Transverse colon (tissue), 4 donors: ENCODE measurements at regions not wholly inside any gene's neighbourhood (a gene's known extent, or its start where the extent isn't known, plus 50 kb on each side); places are given as distances from the start of the nearest gene placed in this dataset.

Source experiments
- DNase-seq: peaks from one replicate; pipeline ENCODE4 v3.0.0-alpha.2; 2019
- H3K27ac ChIP-seq, 4 donors: fragments of 200-600 bp; sonication (generic); 2 replicates each; pipeline ENCODE4 v1.5.1; 2016 to 2018; ENCODE audit warnings: inconsistent platforms in 4 of 4
- H3K27me3 ChIP-seq: fragments of 200-600 bp; sonication (generic); 2 replicates; pipeline ENCODE4 v1.5.1; 2017; ENCODE audit warnings: inconsistent platforms
- H3K36me3 ChIP-seq, 4 donors: fragments of 200-600 bp; sonication (generic); 2 replicates each; pipeline ENCODE4 v1.5.1; 2017 to 2019; ENCODE audit warnings: inconsistent platforms in 4 of 4
- H3K4me1 ChIP-seq, 4 donors: fragments of 200-600 bp; sonication (generic); 2 replicates each; pipeline ENCODE4 v1.5.1; 2017 to 2020; ENCODE audit warnings: inconsistent platforms in 4 of 4
- H3K4me3 ChIP-seq, 4 donors: fragments of 200-600 bp; sonication (generic); 1 replicate in 1 of 4; 2 replicates in 3 of 4; pipeline versions ENCODE4 v1.5.1 to v1.6.1; 2017 to 2019; ENCODE audit warnings: inconsistent platforms in 4 of 4
- H3K9me3 ChIP-seq, 2 donors: fragments of 200-600 bp; sonication (generic); 2 replicates each; pipeline ENCODE4 v1.5.1; 2017 to 2019; ENCODE audit warnings: inconsistent platforms in 2 of 2
- CTCF ChIP-seq, 5 experiments: fragments of 200-600 bp in 3 of 5; fragments of 450-650 bp in 2 of 5; sonication (generic) in 3 of 5; IDR thresholded peaks; 1 replicate in 2 of 5; 2 replicates in 3 of 5; pipeline ENCODE4 v1.5.1; 2016 to 2017; ENCODE audit warnings: antibody characterized with exemption in 5 of 5, inconsistent platforms in 3 of 5, mild to moderate bottlenecking in 2 of 5, moderate library complexity in 1 of 5
- EP300 ChIP-seq: sonication (generic); formaldehyde crosslinking; IDR thresholded peaks from one replicate; pipeline ENCODE4 v1.6.1; 2017; ENCODE audit warnings: antibody characterized with exemption, low read depth
- POLR2A ChIP-seq: fragments of 450-650 bp; IDR thresholded peaks from one replicate; pipeline ENCODE4 v1.6.1; 2016; ENCODE audit warnings: antibody characterized with exemption, mild to moderate bottlenecking, moderate library complexity
- POLR2AphosphoS5 ChIP-seq, 3 donors: sonication (generic); formaldehyde crosslinking; IDR thresholded peaks; one replicate each; pipeline ENCODE4 v1.6.1; 2016; ENCODE audit warnings: antibody characterized with exemption in 3 of 3
- WGBS, 2 donors: methylation state at CpG; one replicate each; pipeline ENCODE4 v1.1.5; 2018; ENCODE audit warnings: low coverage in 1 of 2; 5-methylcytosine and 5-hydroxymethylcytosine counted together
- in situ Hi-C, 4 donors: fragments of 200-750 bp; cut with MboI; loops; one replicate each; pipeline versions ENCODE4 v1.15.0 to v1.15.1; 2017; ENCODE audit warnings: low sequenced_read_pairs in 3 of 4, low pct_ligation_motif_present in 1 of 4, low pct_unique_long_range_greater_than_20kb in 1 of 4
- intact Hi-C: fragments of 100-400 bp; cut with DNase I; formaldehyde crosslinking; loops from one replicate; pipeline ENCODE4 v1.15.1; 2023; ENCODE audit warnings: low total_unique reads

GRCh38 chr6:165826487-165827189, 163.6 kb upstream of the PDE10A start:
- H3K4me3 ChIP-seq, result no peak overlapping the region
- no peaks in the 10 kb centered on the region for H3K4me1 ChIP-seq
- no peaks in the 10 kb centered on the region for H3K9me3 ChIP-seq
- 91% methylated on average over 7 to 29 of the region's 33 CpGs for WGBS, 2 donors
- H3K27ac ChIP-seq, result no peak overlapping the region
- no peaks in the 10 kb centered on the region for H3K27me3 ChIP-seq
- no peak for DNase-seq
- in situ Hi-C loops, result no loop called here
- no peak for TF ChIP-seq CTCF (IDR thresholded peaks at IDR 0.05)
- TF ChIP-seq POLR2A, result no peak
- TF ChIP-seq EP300, result no peak
- TF ChIP-seq POLR2AphosphoS5 (IDR thresholded peaks at IDR 0.05), result no peak
- no peaks in the 10 kb centered on the region for H3K36me3 ChIP-seq
- intact Hi-C loops, result no loop called here

- H3K4me3 ChIP-seq, result no peak overlapping the region
- TF ChIP-seq CTCF (IDR thresholded peaks at IDR 0.05) (no peak), EP300 (no peak), POLR2A (no peak), POLR2AphosphoS5 (IDR thresholded peaks at IDR 0.05) (no peak)
- peaks cover 0 to 5% (median 0%) of the 10 kb centered on the region in 4 donors for H3K4me1 ChIP-seq
- H3K27me3 ChIP-seq, result peaks cover 9% of the 10 kb centered on the region
- intact Hi-C loops (no loop called here), in situ Hi-C loops (no loop called here)
- DNase-seq, result no peak
- H3K9me3 ChIP-seq, result no peaks in the 10 kb centered on the region
- no peaks in the 10 kb centered on the region for H3K36me3 ChIP-seq
- 78% methylated on average over 9 of the region's 9 CpGs; no CpG with 5 or more reads in 1 of the 2 donors for WGBS, 2 donors
- no peak overlapping the region for H3K27ac ChIP-seq
These were observed 162.3 kb upstream of the PDE10A start for GRCh38 chr6:165825256-165825815.

- peaks cover 24% of the 10 kb centered on the region for H3K27me3 ChIP-seq
- TF ChIP-seq POLR2AphosphoS5 (IDR thresholded peaks at IDR 0.05) (no peak), EP300 (no peak), CTCF (IDR thresholded peaks at IDR 0.05) (no peak), POLR2A (no peak)
- no peak overlapping the region for H3K4me3 ChIP-seq
- 92 to 93% methylated on average over 10 of the region's 10 CpGs for WGBS, 2 donors
- DNase-seq, result no peak
- H3K36me3 ChIP-seq, result no peaks in the 10 kb centered on the region
- in situ Hi-C loops, result no loop called here
- intact Hi-C loops, result no loop called here
- no peak overlapping the region for H3K27ac ChIP-seq
- H3K9me3 ChIP-seq, result no peaks in the 10 kb centered on the region
- peaks cover 0 to 6% (median 0%) of the 10 kb centered on the region in 4 donors for H3K4me1 ChIP-seq
These were observed 160.7 kb upstream of the PDE10A start for GRCh38 chr6:165823609-165824326.

- Histone ChIP-seq H3K4me1 (peaks cover 0 to 6% (median 0%) of the 10 kb centered on the region in 4 donors), H3K4me3 (no peak overlapping the region), H3K36me3 (no peaks in the 10 kb centered on the region), H3K27me3 (peaks cover 27% of the 10 kb centered on the region), H3K9me3 (no peaks in the 10 kb centered on the region), H3K27ac (no peak overlapping the region)
- 94 to 98% methylated on average over 7 of the region's 7 CpGs for WGBS, 2 donors
- in situ Hi-C loops (no loop called here), intact Hi-C loops (no loop called here)
- DNase-seq, result no peak
- TF ChIP-seq POLR2AphosphoS5 (IDR thresholded peaks at IDR 0.05), result no peak
- no peak for TF ChIP-seq POLR2A
- no peak for TF ChIP-seq EP300
- TF ChIP-seq CTCF (IDR thresholded peaks at IDR 0.05), result no peak
These were observed 159.5 kb upstream of the PDE10A start for GRCh38 chr6:165822501-165822900.
